WTC11 (cell line): ENCODE measurements at regions not wholly inside any gene's neighbourhood (a gene's known extent, or its start where the extent isn't known, plus 50 kb on each side); places are given as distances from the start of the nearest gene placed in this dataset.
"Not testable (repeated sequence)": the region's sequence is repeated elsewhere in the genome, so short reads cannot be mapped to it uniquely, and the experiment has no call there.

Experiments used
- ATAC-seq: fragments of 200-7000 bp; cut with Tn5 transposase; 2 replicates; pipeline ENCODE4 v1.10.0; 2021; ENCODE audit warnings: mild to moderate bottlenecking, moderate library complexity
- CTCF ChIA-PET: fragments of 300-600 bp; sonication (Branson Sonifier 250); formaldehyde crosslinking; loops from one replicate; lab custom pipeline; 2021; ENCODE audit warnings: antibody characterized with exemption; lab: Charles Lee
- POLR2A ChIA-PET: fragments of 350-600 bp; sonication (Branson Sonifier 250); formaldehyde crosslinking; loops from one replicate; lab custom pipeline; 2021; ENCODE audit warnings: antibody characterized with exemption; lab: Charles Lee
- DNase-seq: peaks from one replicate; pipeline ENCODE4 v3.0.0; 2021; ENCODE audit warnings: low spot score
- H3K27ac Mint-ChIP-seq: 2 replicates; pipeline ENCODE4 v1.8.0; 2021; ENCODE audit warnings: mixed read lengths
- H3K27me3 Mint-ChIP-seq: 2 replicates; pipeline ENCODE4 v1.8.0; 2021; ENCODE audit warnings: low read depth, mild to moderate bottlenecking, moderate library complexity, mixed read lengths
- H3K36me3 Mint-ChIP-seq: 2 replicates; pipeline ENCODE4 v1.8.0; 2021; ENCODE audit warnings: mixed read lengths
- H3K4me1 Mint-ChIP-seq: 2 replicates; pipeline ENCODE4 v1.8.0; 2022; ENCODE audit warnings: mixed read lengths
- H3K4me3 Mint-ChIP-seq: 2 replicates; pipeline ENCODE4 v1.8.0; 2021; ENCODE audit warnings: mild to moderate bottlenecking, moderate library complexity, mixed read lengths
- H3K9me3 Mint-ChIP-seq: 2 replicates; pipeline ENCODE4 v1.8.0; 2021; ENCODE audit warnings: mixed read lengths
- AFF4 ChIP-seq: sonication (generic); formaldehyde crosslinking; IDR thresholded peaks from 2 replicates; pipeline ENCODE4 v1.8.1; 2023; ENCODE audit warnings: mild to moderate bottlenecking, missing genetic modification reagents, borderline replicate concordance
- CREM ChIP-seq: sonication (generic); formaldehyde crosslinking; IDR thresholded peaks from 2 replicates; pipeline ENCODE4 v1.8.1; 2022; ENCODE audit warnings: mild to moderate bottlenecking, missing genetic modification reagents, moderate library complexity
- E2F5 ChIP-seq: sonication (generic); formaldehyde crosslinking; IDR thresholded peaks from 2 replicates; pipeline ENCODE4 v1.8.1; 2022; ENCODE audit warnings: mild to moderate bottlenecking, moderate library complexity, missing genetic modification reagents
- EMX1 ChIP-seq: fragments of 250-450 bp; sonication (Bioruptor Pico); IDR thresholded peaks from 2 replicates; pipeline ENCODE4 v1.8.0; 2021; ENCODE audit warnings: mild to moderate bottlenecking
- ESRRA ChIP-seq: sonication (generic); formaldehyde crosslinking; IDR thresholded peaks from 2 replicates; pipeline ENCODE4 v1.8.1; 2022; ENCODE audit warnings: mild to moderate bottlenecking, missing genetic modification reagents, borderline replicate concordance
- FOXJ3 ChIP-seq: sonication (generic); formaldehyde crosslinking; IDR thresholded peaks from 2 replicates; pipeline ENCODE4 v1.9.0; 2021; ENCODE audit warnings: missing genetic modification reagents, mild to moderate bottlenecking, borderline replicate concordance
- KAT7 ChIP-seq: sonication (generic); formaldehyde crosslinking; IDR thresholded peaks from 2 replicates; pipeline ENCODE4 v1.8.1; 2023; ENCODE audit warnings: missing genetic modification reagents, mild to moderate bottlenecking, borderline replicate concordance
- MXD4 ChIP-seq: fragments of 250-450 bp; sonication (Bioruptor Pico); IDR thresholded peaks from 2 replicates; pipeline ENCODE4 v1.8.0; 2021; ENCODE audit warnings: mild to moderate bottlenecking, moderate library complexity, borderline replicate concordance
- NFE2L1 ChIP-seq: sonication (generic); formaldehyde crosslinking; IDR thresholded peaks from 2 replicates; pipeline ENCODE4 v1.8.1; 2023; ENCODE audit warnings: missing genetic modification reagents
- NR1H2 ChIP-seq: sonication (generic); formaldehyde crosslinking; IDR thresholded peaks from 2 replicates; pipeline ENCODE4 v1.9.0; 2021; ENCODE audit warnings: mild to moderate bottlenecking, moderate library complexity, missing genetic modification reagents
- TEAD1 ChIP-seq: sonication (generic); formaldehyde crosslinking; IDR thresholded peaks from 2 replicates; pipeline ENCODE4 v1.8.0; 2022; ENCODE audit warnings: mild to moderate bottlenecking, missing genetic modification reagents
- TEAD4 ChIP-seq: sonication (generic); formaldehyde crosslinking; IDR thresholded peaks from 2 replicates; pipeline ENCODE4 v1.8.0; 2022; ENCODE audit warnings: mild to moderate bottlenecking, missing genetic modification reagents
- TP53 ChIP-seq: sonication (generic); formaldehyde crosslinking; IDR thresholded peaks from 2 replicates; pipeline ENCODE4 v1.8.1; 2023; ENCODE audit warnings: mild to moderate bottlenecking, missing genetic modification reagents
- ZNF263 ChIP-seq: sonication (generic); formaldehyde crosslinking; IDR thresholded peaks from 2 replicates; pipeline ENCODE4 v1.8.1; 2022; ENCODE audit warnings: low read depth, mild to moderate bottlenecking, moderate library complexity, missing genetic modification reagents
- ZNF281 ChIP-seq: sonication (generic); formaldehyde crosslinking; IDR thresholded peaks from 2 replicates; pipeline ENCODE4 v1.8.0; 2023; ENCODE audit warnings: mild to moderate bottlenecking, missing genetic modification reagents
- ZNF425 ChIP-seq: fragments of 250-450 bp; sonication (Bioruptor Pico); conservative IDR thresholded peaks from 2 replicates; pipeline ENCODE4 v1.9.0; 2021; ENCODE audit warnings: mild to moderate bottlenecking
- TF ChIP-seq, protein P1 (sequence below): sonication (generic); formaldehyde crosslinking; IDR thresholded peaks from 2 replicates; pipeline ENCODE4 v1.8.1; 2022; ENCODE audit warnings: missing genetic modification reagents, borderline replicate concordance
- TF ChIP-seq, protein P2 (sequence below): sonication (generic); formaldehyde crosslinking; IDR thresholded peaks from 2 replicates; pipeline ENCODE4 v1.8.0; 2023; ENCODE audit warnings: missing genetic modification reagents

- TF ChIP-seq AFF4 (CRISPR knock-in tag): no peak
- TF ChIP-seq EMX1: no peak
- TF ChIP-seq, protein P1, sequence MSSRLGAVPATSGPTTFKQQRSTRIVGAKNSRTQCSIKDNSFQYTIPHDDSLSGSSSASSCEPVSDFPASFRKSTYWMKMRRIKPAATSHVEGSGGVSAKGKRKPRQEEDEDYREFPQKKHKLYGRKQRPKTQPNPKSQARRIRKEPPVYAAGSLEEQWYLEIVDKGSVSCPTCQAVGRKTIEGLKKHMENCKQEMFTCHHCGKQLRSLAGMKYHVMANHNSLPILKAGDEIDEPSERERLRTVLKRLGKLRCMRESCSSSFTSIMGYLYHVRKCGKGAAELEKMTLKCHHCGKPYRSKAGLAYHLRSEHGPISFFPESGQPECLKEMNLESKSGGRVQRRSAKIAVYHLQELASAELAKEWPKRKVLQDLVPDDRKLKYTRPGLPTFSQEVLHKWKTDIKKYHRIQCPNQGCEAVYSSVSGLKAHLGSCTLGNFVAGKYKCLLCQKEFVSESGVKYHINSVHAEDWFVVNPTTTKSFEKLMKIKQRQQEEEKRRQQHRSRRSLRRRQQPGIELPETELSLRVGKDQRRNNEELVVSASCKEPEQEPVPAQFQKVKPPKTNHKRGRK: no peak
- no peak for TF ChIP-seq E2F5 (CRISPR knock-in tag)
- no peak for TF ChIP-seq TEAD4 (CRISPR knock-in tag)
- no peak for TF ChIP-seq NFE2L1 (CRISPR knock-in tag)
- TF ChIP-seq ZNF425: no peak
These were observed 61.6 kb downstream of the OR10A6 start (continued) for GRCh38 chr11:7869467-7869866.

GRCh38 chr11:7861292-7861691 lies 64.5 kb upstream of the OR5P2 start:
- Mint-ChIP-seq H3K4me3 (peak overlapping the region; percentile 54), H3K36me3 (peaks cover 13% of the 10 kb centered on the region), H3K9me3 (peaks cover 11% of the 10 kb centered on the region)
- POLR2A ChIA-PET, H3K4me1 Mint-ChIP-seq, ATAC-seq, H3K27ac Mint-ChIP-seq, CTCF ChIA-PET, H3K27me3 Mint-ChIP-seq: not testable (repeated sequence)
- peak; percentile 53 for DNase-seq

DNA sequence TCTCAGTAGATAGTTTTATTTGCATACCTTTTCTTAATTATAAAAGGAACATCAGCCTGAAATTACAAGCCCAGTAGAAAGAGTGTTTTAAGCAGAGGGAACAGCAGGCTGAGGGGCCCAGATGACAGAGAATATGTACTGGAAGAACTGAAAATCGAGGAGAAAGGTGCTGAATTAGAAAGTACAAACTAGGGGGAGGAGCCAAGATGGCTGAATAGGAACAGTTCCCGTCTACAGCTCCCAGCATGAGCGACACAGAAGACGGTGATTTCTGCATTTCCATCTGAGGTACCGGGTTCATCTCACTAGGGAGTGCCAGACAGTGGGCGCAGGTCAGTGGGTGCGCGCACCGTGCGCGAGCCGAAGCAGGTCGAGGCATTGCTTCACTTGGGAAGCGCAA lies 64.1 kb upstream of the OR5P2 start:
- POLR2A ChIA-PET: not testable (repeated sequence)
- H3K36me3 Mint-ChIP-seq: peaks cover 13% of the 10 kb centered on the region

DNA sequence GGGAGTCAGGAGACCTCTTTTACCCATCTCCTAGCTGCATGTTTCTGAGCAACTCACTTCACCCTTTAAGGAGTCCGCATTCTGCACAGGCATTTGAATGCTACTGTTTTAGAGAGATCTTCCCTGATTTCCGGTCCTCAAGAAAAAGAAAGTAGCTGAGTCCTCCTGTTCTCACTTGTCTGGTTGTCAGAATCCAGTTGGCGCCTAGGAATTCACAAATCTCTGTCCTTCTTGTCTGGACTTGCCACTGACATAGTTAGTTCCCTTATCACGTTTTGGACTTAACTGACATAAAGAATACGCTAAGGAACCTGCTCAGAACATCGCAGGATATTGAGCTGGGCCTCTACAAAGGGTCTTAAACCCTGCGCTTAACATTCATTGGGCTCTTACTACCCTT lies 61.3 kb upstream of the OR5P2 start:
- Mint-ChIP-seq H3K27me3 (no peaks in the 10 kb centered on the region; the same call in 1 of the 2 replicates), H3K9me3 (peaks cover 10% of the 10 kb centered on the region), H3K4me3 (no peak overlapping the region), H3K4me1 (peaks cover 9% of the 10 kb centered on the region), H3K27ac (peak overlapping the region; percentile 20; the same call in 1 of the 2 replicates), H3K36me3 (peaks cover 12% of the 10 kb centered on the region)
- POLR2A ChIA-PET: no interaction called here
- CTCF ChIA-PET: no interaction called here
- ATAC-seq (no peak), DNase-seq (no peak)
- TF ChIP-seq ZNF281 (CRISPR knock-in tag) (no peak), CREM (CRISPR knock-in tag) (no peak), MXD4 (CRISPR knock-in tag) (no peak), KAT7 (CRISPR knock-in tag) (no peak), ZNF263 (CRISPR knock-in tag) (no peak), TEAD4 (CRISPR knock-in tag) (no peak), FOXJ3 (CRISPR knock-in tag) (no peak), TEAD1 (CRISPR knock-in tag) (no peak), TP53 (CRISPR knock-in tag) (no peak), NR1H2 (CRISPR knock-in tag) (no peak), ESRRA (CRISPR knock-in tag) (no peak)
- TF ChIP-seq, protein P2, sequence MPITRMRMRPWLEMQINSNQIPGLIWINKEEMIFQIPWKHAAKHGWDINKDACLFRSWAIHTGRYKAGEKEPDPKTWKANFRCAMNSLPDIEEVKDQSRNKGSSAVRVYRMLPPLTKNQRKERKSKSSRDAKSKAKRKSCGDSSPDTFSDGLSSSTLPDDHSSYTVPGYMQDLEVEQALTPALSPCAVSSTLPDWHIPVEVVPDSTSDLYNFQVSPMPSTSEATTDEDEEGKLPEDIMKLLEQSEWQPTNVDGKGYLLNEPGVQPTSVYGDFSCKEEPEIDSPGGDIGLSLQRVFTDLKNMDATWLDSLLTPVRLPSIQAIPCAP: no peak

More for the DNA sequence above, 64.1 kb upstream of the OR5P2 start:
- Mint-ChIP-seq H3K4me3 (peak overlapping the region; percentile 54), H3K9me3 (peaks cover 11% of the 10 kb centered on the region)
- CTCF ChIA-PET, H3K27ac Mint-ChIP-seq, ATAC-seq, DNase-seq, H3K27me3 Mint-ChIP-seq, H3K4me1 Mint-ChIP-seq: not testable (repeated sequence)
